ENCODE measurements at regions not wholly inside any gene's neighbourhood (a gene's known extent, or its start where the extent isn't known, plus 50 kb on each side); places are given as distances from the start of the nearest gene placed in this dataset.
A peak's percentile ranks its signal among the peaks of the same experiment; 100 is the strongest.

DNA sequence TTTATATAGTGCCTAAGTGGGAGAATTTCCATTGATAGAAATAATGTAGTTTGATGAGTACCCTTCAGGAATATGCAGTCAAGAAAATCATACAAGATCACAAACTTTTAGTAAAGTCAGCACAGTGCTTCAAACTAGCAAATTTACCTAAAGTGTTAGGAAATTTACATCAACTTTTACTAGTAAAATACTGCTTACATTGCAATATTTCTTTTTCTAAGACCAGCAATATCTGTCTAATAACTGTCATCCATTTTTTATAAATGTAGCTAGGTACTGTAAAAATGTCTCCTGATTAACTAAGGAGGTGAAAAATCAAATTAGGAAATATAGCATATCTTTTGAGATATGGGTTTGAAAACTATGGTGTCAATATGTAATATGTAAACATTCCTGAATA lies 405.4 kb downstream of the MDFIC start:
- no peaks in the 10 kb centered on the region for H3K9me2 ChIP-seq (ENCODE audit: insufficient read depth)
- no peaks in the 10 kb centered on the region for H3K79me2 ChIP-seq (replicated peaks; ENCODE audit: insufficient read depth)
- no peaks in the 10 kb centered on the region for H3K4me1 ChIP-seq (ENCODE audit: insufficient read depth)
- no peaks in the 10 kb centered on the region for H3K27me3 ChIP-seq (ENCODE audit: insufficient read depth)
- no peaks in the 10 kb centered on the region for H3K36me3 ChIP-seq (ENCODE audit: insufficient read depth)
- Mint-ChIP-seq H3K4me3 (no peak overlapping the region), H3K4me1 (peaks cover 4% of the 10 kb centered on the region; the same call in 2 of the 3 replicates), H3K27ac (no peak overlapping the region), H3K27me3 (ENCODE audit: insufficient read depth, low read depth, poor library complexity) (no peaks in the 10 kb centered on the region), H3K36me3 (ENCODE audit: low read depth) (no peaks in the 10 kb centered on the region), H3K9me3 (no peaks in the 10 kb centered on the region)
- no peak overlapping the region for H2AFZ ChIP-seq
- ATAC-seq, result no peak
- H3K4me2 ChIP-seq, result no peak overlapping the region
- H3F3A ChIP-seq (replicated peaks; ENCODE audit: low read depth), result no peaks in the 10 kb centered on the region
- TF ChIP-seq EZH2phosphoT487 (IDR thresholded peaks at IDR 0.05; ENCODE audit: unreplicated experiment) (no peak), NANOG (IDR thresholded peaks at IDR 0.05; ENCODE audit: borderline replicate concordance) (no peak), JUNB (IDR thresholded peaks at IDR 0.05; ENCODE audit: unreplicated experiment) (no peak), ZNF114 (CRISPR knock-in tag; IDR thresholded peaks at IDR 0.05) (no peak), POLR2AphosphoS5 (IDR thresholded peaks at IDR 0.05; ENCODE audit: low read depth) (no peak), ZNF331 (CRISPR knock-in tag; IDR thresholded peaks at IDR 0.05; ENCODE audit: low read depth) (no peak), STAT1 (IDR thresholded peaks at IDR 0.05; ENCODE audit: unreplicated experiment) (no peak), REST (IDR thresholded peaks at IDR 0.05; ENCODE audit: unreplicated experiment) (no peak), CREB1 (CRISPR knock-in tag; IDR thresholded peaks at IDR 0.05; ENCODE audit: low read depth) (no peak), EZH2 (IDR thresholded peaks at IDR 0.05; ENCODE audit: low read depth, unreplicated experiment) (no peak)
- TF ChIP-seq, protein P1, sequence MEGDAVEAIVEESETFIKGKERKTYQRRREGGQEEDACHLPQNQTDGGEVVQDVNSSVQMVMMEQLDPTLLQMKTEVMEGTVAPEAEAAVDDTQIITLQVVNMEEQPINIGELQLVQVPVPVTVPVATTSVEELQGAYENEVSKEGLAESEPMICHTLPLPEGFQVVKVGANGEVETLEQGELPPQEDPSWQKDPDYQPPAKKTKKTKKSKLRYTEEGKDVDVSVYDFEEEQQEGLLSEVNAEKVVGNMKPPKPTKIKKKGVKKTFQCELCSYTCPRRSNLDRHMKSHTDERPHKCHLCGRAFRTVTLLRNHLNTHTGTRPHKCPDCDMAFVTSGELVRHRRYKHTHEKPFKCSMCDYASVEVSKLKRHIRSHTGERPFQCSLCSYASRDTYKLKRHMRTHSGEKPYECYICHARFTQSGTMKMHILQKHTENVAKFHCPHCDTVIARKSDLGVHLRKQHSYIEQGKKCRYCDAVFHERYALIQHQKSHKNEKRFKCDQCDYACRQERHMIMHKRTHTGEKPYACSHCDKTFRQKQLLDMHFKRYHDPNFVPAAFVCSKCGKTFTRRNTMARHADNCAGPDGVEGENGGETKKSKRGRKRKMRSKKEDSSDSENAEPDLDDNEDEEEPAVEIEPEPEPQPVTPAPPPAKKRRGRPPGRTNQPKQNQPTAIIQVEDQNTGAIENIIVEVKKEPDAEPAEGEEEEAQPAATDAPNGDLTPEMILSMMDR (conservative IDR thresholded peaks at IDR 0.05; ENCODE audit: low read depth in 2 of 2), result no peak
- H4K20me1 ChIP-seq (replicated peaks; ENCODE audit: insufficient read depth), result no peaks in the 10 kb centered on the region
- DNase-seq (ENCODE audit: low spot score), result no peak
- H3K27ac ChIP-seq (ENCODE audit: low read depth), result no peak overlapping the region
- no peak overlapping the region for H3K4me3 ChIP-seq

GRCh38 chr7:115319541-115319940 lies 397.6 kb downstream of the MDFIC start:
- no peak overlapping the region for H3K4me3 ChIP-seq
- H3K4me1 Mint-ChIP-seq, result peaks cover 2% of the 10 kb centered on the region; the same call in 1 of the 3 replicates
- 0 out of 2 replicates have a peak overlapping the region, but pooled peaks have one; percentile 42 for H3K27ac Mint-ChIP-seq
- no peak for TF ChIP-seq REST (IDR thresholded peaks at IDR 0.05; ENCODE audit: unreplicated experiment)
- TF ChIP-seq POLR2AphosphoS5 (IDR thresholded peaks at IDR 0.05; ENCODE audit: low read depth), result no peak
- TF ChIP-seq ZNF331 (CRISPR knock-in tag; IDR thresholded peaks at IDR 0.05; ENCODE audit: low read depth), result no peak
- TF ChIP-seq ZNF114 (CRISPR knock-in tag; IDR thresholded peaks at IDR 0.05), result no peak
- TF ChIP-seq, protein P1 (conservative IDR thresholded peaks at IDR 0.05; ENCODE audit: low read depth in 2 of 2), result no peak
- no peak for TF ChIP-seq NANOG (IDR thresholded peaks at IDR 0.05; ENCODE audit: borderline replicate concordance)
- TF ChIP-seq EZH2phosphoT487 (IDR thresholded peaks at IDR 0.05; ENCODE audit: unreplicated experiment), result no peak
- no peak for TF ChIP-seq STAT1 (IDR thresholded peaks at IDR 0.05; ENCODE audit: unreplicated experiment)
- TF ChIP-seq CREB1 (CRISPR knock-in tag; IDR thresholded peaks at IDR 0.05; ENCODE audit: low read depth), result no peak

More at GRCh38 chr7:115319541-115319940, 397.6 kb downstream of the MDFIC start:
- Mint-ChIP-seq H3K4me3 (no peak overlapping the region), H3K36me3 (ENCODE audit: low read depth) (no peaks in the 10 kb centered on the region), H3K9me3 (no peaks in the 10 kb centered on the region), H3K27me3 (ENCODE audit: insufficient read depth, low read depth, poor library complexity) (no peaks in the 10 kb centered on the region)
- Histone ChIP-seq H3K4me2 (no peak overlapping the region), H3K27me3 (ENCODE audit: insufficient read depth) (no peaks in the 10 kb centered on the region), H2AFZ (no peak overlapping the region), H3K36me3 (ENCODE audit: insufficient read depth) (no peaks in the 10 kb centered on the region), H4K20me1 (replicated peaks; ENCODE audit: insufficient read depth) (no peaks in the 10 kb centered on the region), H3K27ac (ENCODE audit: low read depth) (no peak overlapping the region), H3K9me2 (ENCODE audit: insufficient read depth) (no peaks in the 10 kb centered on the region), H3K4me1 (ENCODE audit: insufficient read depth) (no peaks in the 10 kb centered on the region; the same call in 1 of the 2 replicates), H3K79me2 (replicated peaks; ENCODE audit: insufficient read depth) (no peaks in the 10 kb centered on the region), H3F3A (replicated peaks; ENCODE audit: low read depth) (no peaks in the 10 kb centered on the region)
- ATAC-seq, result no peak
- no peak for DNase-seq (ENCODE audit: low spot score)
